ENCODE measurements at regions not wholly inside any gene's neighbourhood (a gene's known extent, or its start where the extent isn't known, plus 50 kb on each side); places are given as distances from the start of the nearest gene placed in this dataset.

DNA sequence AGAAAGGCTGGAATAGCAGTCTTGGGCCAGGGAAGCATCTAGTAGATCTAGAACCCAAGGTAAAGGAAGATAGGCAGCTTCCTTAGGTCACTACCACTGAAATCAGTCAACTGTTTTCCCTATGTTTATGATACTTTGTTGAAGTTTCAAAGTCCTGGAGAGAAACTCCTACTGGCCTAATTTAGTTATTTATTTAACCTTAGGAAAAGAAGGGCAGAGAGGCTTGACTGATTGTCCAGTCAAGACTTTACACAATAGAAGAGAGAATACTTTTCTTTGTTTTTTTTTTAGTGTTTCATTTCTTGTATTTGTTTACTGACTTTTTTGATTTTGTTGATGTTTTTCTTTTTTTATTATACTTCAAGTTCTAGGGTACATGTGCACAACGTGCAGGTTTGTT, 138.9 kb upstream of the PHYHIPL start:
- TF ChIP-seq HDGF (IDR thresholded peaks at IDR 0.05; ENCODE audit: borderline replicate concordance) (no peak), SP1 (IDR thresholded peaks at IDR 0.05) (no peak), CTBP1 (IDR thresholded peaks at IDR 0.05; ENCODE audit: borderline replicate concordance) (no peak), BHLHE40 (IDR thresholded peaks at IDR 0.05; ENCODE audit: borderline replicate concordance) (no peak), FOXM1 (IDR thresholded peaks at IDR 0.05; ENCODE audit: borderline replicate concordance) (no peak), ARNT (IDR thresholded peaks at IDR 0.05) (no peak), FOXA1 (IDR thresholded peaks at IDR 0.05) (no peak), TARDBP (IDR thresholded peaks at IDR 0.05) (no peak), SUZ12 (IDR thresholded peaks at IDR 0.05) (no peak), ZNF384 (IDR thresholded peaks at IDR 0.05) (no peak), FOXK2 (IDR thresholded peaks at IDR 0.05) (no peak)
